Left renal cortex interstitium (tissue), 4 donors: ENCODE measurements at regions not wholly inside any gene's neighbourhood (a gene's known extent, or its start where the extent isn't known, plus 50 kb on each side); places are given as distances from the start of the nearest gene placed in this dataset.

Experiments
- DNase-seq, 4 donors: peaks; one replicate each; pipeline ENCODE4 v3.0.0-alpha.2; 2013; ENCODE audit warnings: low read depth in 4 of 4, low spot score in 2 of 4, missing footprints in 1 of 4

DNA sequence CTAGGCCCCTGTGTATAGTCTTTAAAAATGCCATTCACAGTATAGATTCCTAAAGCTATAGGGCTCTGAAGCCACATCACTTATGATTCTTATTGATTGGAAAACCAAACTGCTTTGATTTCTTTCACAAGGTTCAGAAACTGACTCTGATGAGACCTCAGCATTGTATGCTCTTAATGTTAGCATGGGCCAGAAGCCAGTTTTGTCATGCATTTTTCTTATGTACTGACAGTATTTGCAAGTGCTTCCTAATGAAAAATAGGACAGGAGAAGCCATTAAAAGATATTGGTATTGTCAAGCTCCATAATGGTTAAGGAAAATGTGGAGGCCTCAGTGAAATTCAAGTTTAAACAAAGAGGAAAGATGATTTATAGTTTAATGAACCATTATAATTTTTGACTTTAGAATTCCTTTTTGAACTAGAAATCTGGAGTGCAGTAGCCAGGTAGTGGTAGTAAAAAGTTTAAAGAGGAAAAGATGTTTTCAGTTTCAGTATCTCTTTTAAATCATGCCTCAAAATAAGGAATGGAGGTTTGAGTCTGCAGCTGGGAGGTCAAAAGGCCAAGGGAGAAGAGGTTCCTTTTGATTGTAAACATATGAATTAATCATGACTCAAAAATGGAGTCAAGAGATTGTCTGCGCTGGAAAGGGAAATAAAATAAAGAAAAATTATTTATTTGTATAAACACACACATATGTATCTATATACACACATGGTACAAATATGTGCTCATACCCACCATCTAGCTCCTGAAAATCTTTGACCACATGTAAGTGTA, 388.1 kb upstream of the PRICKLE1 start:
- DNase-seq: no peak

DNA sequence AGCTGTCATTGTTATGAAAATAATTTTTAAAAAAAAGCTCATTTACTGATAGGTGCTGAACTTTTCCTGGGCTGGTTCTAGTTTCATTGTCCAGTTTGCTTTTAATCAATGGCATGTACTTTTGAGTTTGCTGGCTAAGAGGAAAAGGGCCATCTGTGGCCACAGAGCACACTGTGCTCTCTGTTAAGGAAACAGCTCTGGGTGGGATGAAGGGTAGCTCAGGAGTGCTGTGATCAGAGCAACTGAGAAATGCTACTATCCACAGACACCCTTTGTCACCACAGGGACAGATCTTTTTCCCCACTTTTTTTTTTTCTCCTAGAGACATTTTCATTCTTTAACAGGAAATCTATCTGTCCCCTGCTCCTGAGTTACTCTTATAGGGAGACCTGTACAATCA, 387.1 kb upstream of the PRICKLE1 start:
- DNase-seq: no peak

DNA sequence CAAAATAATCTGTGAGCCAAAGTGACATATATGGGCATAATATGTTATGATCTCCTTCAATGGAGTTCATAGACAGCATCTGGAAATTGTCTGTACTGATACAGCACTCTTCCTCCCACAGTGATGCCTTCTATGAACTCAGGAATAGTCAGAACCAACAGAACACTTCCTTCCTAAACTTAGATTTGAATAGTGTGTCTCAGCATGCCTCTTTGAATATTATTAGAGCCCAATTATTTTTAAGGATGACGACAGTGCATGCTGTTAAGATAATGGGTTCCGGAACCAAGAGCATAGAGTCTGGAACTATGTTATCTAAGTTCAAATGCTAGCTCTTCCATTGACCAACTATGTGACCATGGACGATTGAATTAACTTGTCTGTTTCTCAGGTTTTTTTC, 386.6 kb upstream of the PRICKLE1 start:
- no peak for DNase-seq

DNA sequence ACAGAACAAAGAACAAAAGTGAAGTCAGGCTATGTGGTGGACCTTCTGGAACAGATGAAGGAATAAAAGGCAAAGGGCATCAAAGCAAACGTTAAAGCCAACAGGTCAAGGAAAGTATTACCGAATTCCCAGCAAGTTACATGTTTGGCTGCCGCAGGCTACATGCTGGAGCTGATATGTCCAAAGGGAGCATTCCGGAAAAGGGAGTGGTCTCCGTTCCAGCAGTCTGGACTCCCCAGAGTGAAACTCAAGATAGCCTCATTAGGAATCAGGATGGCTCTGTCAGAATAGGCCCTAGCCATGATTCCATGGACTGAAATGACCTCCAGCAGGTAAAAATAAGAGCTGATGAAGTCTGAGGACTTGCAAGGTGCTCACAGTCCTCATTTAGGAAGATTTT, 379.8 kb upstream of the PRICKLE1 start:
- no peak for DNase-seq

DNA sequence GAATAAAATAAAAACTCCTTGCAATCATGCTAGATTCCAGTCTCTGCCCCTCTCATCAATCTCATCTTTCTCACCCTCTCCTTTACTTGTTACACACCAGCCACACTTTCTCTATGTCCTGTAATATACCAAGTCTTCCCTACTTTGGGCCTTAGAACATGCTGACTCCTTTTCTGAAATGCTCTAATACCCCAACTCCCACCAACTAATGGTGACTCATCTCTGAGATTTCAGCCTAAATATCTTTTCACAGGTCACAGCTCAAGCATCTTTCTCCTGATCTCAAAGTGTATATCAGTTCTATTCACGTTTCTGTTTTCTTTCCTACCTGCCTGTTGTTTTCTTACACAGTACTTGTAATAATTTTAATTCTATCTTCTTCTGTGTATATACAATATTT, 378.9 kb upstream of the PRICKLE1 start:
- DNase-seq: no peak

DNA sequence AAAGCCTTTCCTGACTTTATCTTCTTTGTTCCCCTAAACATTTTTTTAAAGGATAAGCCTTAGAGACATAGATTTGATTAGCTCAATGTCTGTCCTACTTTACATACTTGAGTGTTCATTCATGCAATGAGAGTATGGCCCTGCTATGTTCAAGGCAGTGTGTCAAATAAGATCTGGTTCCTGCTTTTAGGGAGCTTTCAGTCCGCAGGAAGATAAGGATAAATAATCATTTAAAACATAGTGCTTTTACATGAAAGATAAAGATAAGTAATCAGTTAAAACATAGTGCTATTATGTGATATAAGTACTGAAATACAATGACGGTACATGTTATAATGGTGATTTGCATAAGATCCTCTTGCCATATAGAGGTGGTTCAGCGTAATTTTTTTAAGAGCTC, 378.3 kb upstream of the PRICKLE1 start:
- DNase-seq: no peak

DNA sequence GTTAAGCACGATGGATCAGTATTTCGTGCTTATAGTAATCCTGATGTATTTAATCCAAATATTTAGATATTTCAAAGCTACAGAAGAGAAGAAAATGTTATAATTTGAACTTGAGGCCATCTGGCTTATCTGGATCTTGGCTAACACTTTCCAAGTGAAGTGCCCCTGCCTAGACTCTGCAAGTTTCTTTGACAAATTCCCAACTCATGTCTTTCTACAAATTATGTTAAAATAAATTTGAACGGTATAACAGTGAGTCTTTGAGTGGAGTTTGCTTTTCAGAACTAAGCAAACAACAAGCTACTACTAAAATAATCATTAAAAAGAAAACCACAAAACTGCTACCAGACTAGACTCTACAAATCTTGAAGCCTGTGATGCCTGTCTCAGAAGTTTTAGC, 374.4 kb upstream of the PRICKLE1 start:
- no peak for DNase-seq

DNA sequence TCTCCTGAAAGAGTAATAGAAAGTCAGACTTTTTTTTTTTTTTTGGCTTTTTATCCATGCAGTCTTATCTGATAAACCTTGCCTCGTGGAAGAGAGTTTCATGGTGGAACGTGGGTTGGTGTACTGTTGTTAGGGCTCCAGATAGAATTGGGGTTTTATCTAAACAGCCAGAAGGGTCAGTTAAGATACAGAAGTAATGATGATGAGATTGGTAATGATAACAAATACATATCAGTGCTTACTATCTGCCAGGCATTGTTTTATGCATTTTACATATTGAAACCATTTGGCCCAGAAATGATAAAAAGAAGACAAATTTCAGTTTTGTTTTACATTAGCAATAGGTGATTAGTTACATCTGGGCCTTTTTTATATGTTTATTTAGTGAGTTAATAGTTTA, 372.8 kb upstream of the PRICKLE1 start:
- no peak for DNase-seq

DNA sequence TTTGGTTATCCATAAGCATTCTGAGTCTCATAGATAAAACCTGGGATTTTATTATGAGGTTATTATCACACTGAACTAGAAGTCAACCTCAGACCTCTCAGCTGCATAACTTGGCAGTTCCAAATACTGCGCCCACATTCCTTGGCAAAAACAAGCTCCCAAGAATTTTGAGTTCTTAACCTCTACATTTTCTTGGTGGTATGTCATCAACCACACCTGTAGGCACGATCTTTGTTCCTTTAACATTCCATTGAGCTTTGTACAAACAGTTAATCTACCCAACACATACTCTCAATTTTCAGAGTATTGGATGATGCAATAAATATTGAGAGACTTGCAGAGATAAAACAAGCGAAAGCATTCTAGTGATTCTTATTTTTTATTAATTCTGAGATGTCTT, 371.8 kb upstream of the PRICKLE1 start:
- DNase-seq: no peak

DNA sequence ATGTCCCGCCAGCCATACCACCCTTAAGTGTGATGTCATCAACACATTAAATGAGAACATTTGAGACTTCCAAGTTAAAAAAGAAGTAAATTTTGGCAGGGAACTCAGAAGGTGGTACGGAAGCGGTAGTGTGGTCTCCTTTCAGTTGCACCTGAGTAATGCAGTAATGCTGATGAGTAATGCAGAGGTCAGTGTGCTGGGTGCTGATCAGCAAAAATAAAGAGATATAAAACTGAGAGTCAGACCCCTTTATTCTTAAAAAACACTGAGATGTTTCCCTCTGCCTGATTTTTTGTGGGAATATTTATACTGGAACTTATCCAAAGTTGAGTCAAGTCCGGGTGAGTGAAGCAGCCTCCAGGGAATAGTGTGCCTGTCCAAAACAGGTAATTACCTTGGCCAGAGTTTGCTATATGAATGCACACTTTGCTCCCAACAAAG, 370.6 kb upstream of the PRICKLE1 start:
- DNase-seq: no peak

DNA sequence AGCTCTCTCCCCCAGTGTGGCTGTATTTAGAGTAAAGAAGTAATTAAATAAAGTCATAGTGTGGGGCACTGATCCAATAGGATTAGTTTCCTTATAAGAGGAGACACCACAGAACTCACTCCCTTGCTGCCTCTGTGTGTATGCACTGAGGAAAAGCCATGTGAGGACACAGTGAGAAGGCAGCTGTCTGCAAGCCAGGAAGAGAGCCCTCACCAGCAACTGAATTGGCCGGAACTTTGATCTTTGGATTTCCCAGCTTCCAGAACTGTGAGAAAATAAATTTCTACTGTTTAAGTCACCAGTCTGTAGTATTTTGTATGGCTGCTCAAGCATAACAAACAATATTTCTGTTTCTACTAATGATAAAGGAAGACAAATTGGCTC, 368.7 kb upstream of the PRICKLE1 start:
- DNase-seq: no peak

DNA sequence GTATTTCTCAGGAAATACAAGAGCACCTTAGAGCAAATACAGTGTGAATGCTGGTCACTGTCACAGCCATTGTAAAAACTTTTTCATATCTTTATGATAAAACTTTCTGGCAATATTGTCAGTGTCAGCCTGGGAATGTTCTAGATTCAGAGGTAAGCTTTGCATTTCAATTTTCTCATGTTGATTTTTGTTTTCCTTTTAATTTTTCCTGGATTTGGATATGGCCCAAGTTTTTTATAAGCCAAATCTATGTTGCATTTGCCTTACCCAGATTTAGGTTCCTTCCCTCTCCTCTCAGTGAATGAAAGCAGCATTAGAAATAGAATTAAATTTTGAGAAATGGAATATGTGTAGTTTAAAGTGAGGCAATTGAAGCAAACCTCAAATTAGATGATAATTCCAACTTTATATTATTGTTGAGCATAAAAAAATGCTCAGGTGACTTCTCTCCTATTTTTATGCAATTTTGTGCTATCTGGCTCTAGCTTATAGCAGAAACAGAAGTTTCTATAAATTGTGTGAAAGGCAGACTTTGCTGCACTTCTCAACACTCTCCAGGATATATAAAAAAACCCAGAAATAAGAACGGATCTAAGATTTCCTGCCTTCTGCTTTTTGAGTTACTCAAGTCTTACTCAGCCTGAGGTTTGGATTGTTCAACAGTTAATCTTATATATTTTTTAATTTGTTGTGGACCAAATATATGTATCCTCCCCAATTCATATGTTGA, 368.2 kb upstream of the PRICKLE1 start:
- no peak for DNase-seq

DNA sequence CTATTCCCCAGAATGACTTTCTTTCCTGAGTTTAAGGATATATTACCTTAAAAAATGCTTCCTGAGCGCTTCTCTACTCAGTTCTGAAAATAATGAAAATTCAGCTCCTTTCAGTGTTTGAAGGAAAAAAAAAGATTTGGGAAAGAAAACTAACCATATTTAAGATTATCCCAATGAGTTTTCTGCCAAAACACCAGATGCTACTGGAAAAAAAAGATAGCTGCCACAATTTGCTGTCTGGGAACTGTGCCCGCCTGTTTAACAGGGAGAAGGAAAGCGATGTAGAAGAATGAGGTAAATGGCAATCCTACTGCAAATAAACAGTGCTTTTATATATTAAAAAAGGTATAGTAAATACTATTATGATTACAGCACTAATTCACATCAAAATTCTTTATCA, 367.6 kb upstream of the PRICKLE1 start:
- DNase-seq: no peak

DNA sequence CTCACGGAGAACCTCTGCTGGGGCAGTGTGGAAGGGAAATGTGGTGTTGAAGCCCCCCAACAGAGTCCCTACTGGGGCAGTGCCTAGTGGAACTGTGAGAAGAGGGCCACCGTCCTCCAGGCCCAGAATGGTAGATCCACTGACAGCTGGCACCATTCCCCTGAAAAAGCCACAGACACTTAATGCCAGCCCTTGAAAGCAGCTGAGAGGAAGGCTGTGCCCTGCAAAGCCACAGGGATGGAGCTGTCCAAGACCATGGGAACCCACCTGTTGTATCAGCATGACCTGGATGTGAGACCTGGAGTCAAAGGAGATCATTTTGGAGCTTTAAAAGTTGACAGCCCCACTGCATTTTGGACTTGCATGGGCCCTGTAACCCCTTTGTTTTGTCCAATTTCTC, 363.5 kb upstream of the PRICKLE1 start:
- DNase-seq: no peak

DNA sequence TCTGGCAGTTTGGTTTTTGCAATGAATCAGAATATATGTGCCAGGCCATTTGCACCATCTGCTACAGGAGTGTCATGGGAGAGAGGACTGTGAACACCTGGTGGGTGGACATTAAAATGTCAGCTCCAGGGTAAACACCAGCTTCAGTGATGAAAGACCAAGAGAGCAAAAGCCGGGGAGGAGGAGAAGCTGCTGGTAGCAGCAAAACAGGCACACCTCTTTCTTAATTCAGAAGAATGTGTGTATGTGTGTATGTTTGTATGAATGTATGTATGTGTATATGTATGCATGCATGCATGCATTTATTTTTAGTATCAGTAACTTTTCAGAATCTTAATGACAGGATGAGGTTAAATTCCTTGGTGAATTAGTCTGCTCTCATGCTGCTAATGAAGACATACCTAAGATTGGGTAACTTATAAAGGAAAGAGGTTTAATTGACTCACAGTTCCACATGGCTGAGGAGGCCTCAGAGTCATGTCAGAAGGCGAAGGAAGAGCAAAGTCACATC, 357.4 kb upstream of the PRICKLE1 start:
- DNase-seq: no peak

DNA sequence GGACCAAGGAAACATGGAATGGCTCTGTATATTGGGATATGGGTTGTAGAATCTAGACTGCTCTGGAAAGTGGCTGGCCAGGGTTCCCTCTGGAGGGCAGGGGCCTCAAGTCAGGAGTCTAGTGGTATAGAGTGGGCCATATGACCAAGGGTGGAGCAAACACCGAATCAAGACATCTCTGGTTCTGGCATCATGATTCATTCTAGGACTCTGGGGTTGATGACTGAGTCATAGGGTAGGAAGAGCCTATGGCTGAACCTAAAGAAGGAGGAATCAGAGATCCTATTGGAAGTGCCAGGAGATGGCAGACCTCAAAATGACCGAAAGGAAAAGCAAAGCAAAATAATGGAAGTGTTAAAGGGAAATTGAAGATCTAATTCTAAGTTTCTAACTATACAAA, 356.4 kb upstream of the PRICKLE1 start:
- no peak for DNase-seq

DNA sequence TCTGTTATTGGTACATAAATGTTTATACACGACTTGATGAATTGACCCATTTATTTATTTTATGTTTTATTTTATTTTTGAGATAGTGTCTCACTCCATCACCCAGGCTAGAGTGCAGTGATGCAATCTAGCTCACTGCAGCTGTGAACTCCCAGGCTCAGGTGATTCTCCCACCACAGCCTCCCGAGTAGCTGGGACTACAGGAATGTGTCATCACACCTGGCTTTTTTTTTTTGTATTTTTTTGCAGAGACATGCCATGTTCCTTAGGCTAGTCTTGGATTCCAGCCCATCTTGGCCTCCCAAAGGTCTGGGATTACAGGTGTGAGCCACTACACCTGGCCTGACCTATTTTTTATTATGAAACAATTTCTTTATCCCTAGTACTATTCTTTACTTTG, 355.0 kb upstream of the PRICKLE1 start:
- DNase-seq: no peak

DNA sequence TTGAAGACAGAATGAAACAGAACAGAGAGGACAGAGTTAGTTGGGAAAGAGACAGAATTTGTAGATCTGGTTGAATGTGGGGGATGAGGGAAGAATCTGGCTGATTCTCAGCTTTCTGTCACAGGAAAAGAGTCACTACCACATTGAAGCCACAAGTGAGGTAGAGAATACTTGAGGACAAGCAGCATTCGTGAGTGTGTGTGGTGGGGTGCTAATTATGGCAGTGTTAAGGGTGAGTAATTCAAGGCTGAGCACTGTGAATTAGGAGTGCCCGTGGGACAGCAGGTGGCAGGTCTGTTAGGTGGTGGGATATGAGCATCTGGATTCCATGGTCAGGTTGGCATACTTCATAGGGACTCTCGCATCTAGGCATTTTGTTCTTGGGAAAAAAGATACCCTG, 347.4 kb upstream of the PRICKLE1 start:
- DNase-seq: no peak

DNA sequence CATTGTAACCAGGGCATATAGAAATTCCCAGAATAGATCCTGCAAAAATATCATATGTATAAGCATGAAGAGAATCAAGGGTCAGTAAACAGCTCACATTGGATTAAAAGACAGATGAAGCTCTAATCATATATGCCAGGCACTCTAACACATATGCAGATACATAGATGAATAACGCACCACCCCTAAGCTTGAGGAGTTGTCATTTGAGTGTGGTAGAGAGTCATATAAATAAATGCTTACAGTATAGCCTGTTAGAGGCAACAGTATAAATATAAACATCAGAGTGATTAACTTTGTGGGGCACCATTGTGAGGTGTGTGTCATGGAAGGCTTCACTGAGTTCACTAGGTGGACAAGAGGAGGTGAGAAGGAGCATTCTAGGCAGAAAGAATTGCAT, 346.7 kb upstream of the PRICKLE1 start:
- no peak for DNase-seq

DNA sequence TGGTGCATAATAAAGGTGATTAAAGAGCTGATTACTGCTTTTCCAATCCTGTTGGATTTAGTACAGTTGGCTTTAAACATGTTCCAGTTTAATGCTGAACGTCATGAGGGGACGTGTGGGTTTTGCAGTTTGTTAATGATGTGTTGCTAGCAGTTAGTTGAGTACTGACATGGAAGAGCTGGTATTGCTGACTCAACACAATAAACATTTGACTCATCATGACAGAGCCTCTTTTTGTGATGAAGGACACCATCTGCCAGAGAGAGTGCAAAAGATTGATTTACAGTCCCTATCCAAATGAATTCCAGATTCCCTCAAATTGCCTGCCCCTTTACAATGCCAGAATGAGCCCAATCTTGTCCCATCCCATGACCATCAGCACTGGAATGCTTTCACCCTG, 346.2 kb upstream of the PRICKLE1 start:
- no peak for DNase-seq

DNA sequence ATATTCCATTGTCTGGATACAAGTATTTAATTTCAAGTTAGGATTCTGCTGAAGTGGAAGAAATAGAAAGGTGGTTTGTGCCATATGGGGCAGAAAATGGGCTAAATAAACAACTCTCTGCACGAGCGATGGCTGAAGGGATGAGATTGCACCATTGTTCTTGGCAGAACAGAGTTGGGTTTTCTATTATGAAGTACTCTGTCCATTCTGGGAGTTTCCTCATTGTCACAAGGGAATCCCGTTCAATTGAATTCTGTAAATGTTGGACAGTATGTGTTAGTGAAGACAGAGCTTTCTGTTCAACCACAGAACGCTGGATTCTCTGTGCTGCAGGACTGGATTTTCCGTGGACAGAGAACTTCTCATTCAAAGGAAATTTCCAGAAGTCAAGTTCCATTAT, 345.5 kb upstream of the PRICKLE1 start:
- no peak for DNase-seq

DNA sequence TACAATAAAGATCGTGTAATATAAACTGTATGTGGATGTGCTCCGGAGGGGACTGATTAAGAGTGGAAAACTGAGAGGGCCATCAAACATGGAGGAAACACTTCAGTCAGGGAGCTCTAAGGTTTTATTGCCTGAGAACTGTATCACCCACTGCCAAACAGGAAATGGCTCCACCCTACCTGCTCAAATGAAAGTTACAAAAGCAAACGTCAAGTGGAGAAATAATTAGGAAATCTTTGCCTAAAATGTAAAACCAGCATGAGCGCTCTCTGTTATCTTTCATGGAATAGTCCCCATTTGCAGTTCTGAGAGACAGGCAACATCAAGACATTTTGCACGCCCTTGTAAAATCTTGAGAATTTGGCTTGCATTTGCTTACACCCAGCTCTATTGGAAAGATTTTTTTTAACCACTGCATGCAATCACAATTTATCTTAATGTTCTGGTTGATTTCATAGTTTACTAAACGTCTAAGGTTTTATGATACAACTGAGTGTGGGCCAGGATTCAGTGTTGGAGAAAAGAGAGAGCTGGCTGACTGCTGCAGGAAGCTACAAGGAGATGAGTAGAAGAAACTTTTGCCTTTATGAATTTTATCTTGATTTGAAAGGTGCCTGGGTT, 344.0 kb upstream of the PRICKLE1 start:
- no peak for DNase-seq
